GM10266 (cell line): ENCODE measurements at regions not wholly inside any gene's neighbourhood (a gene's known extent, or its start where the extent isn't known, plus 50 kb on each side); places are given as distances from the start of the nearest gene placed in this dataset.
A peak's percentile ranks its signal among the peaks of the same experiment; 100 is the strongest.

Experiments used
- DNase-seq: peaks from one replicate; pipeline ENCODE4 v3.0.0; 2012; ENCODE audit errors: extremely low spot score
- CTCF ChIP-seq: IDR thresholded peaks from 2 replicates; pipeline ENCODE4 v1.5.1; 2012; ENCODE audit warnings: mild to moderate bottlenecking, low read depth; ENCODE audit not compliant: control insufficient read depth, insufficient read depth; ENCODE audit errors: missing control alignments

- no peak for TF ChIP-seq CTCF
These were observed 202.9 kb downstream of the SUCLA2 start for GRCh38 chr13:47798194-47798593.

GRCh38 chr13:47796816-47797215, 204.3 kb downstream of the SUCLA2 start:
- TF ChIP-seq CTCF = no peak
- DNase-seq = no peak

More at GRCh38 chr13:47798194-47798593, 202.9 kb downstream of the SUCLA2 start:
- no peak for DNase-seq

- peak; percentile 20 for DNase-seq
- peak; percentile 36 for TF ChIP-seq CTCF
These were observed 206.1 kb downstream of the SUCLA2 start for GRCh38 chr13:47794963-47795362.

- no peak for DNase-seq
- TF ChIP-seq CTCF = no peak
These were observed 210.3 kb downstream of the SUCLA2 start for GRCh38 chr13:47790755-47791154.

DNA sequence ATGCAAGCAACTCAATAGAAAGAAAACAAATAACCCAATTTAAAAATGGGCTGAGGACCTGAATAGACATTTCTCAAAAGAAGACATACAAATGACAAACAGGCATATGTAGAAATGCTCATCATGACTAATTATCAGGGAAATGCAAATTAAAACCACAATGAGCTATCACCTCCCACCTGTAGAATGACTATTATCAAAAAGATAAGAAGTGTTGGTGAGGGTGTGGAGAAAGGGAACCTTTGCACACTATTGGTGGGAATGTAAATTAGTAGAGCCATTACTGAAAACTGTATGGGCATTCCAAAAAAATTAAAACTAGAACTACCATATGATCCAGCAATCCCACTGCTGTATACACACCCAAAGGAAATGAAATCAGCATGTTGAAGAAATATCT, 212.2 kb downstream of the SUCLA2 start:
- TF ChIP-seq CTCF = no peak
- DNase-seq = no peak

- TF ChIP-seq CTCF = no peak
- no peak for DNase-seq
These were observed 226.4 kb downstream of the SUCLA2 start for GRCh38 chr13:47774671-47774994.

- no peak for DNase-seq
- no peak for TF ChIP-seq CTCF
These were observed 236.3 kb downstream of the SUCLA2 start for GRCh38 chr13:47764817-47765216.
